Gastroesophageal sphincter (tissue), 4 donors: ENCODE measurements at regions not wholly inside any gene's neighbourhood (a gene's known extent, or its start where the extent isn't known, plus 50 kb on each side); places are given as distances from the start of the nearest gene placed in this dataset.

Experiments
- ATAC-seq: fragments of 150-250 bp; one replicate; pipeline ENCODE4 v1.9.1; 2016; ENCODE audit warnings: mild to moderate bottlenecking, moderate library complexity
- H3K27ac ChIP-seq, 4 donors: fragments of 200-600 bp; sonication (generic) in 3 of 4; 1 replicate in 3 of 4; 2 replicates in 1 of 4; pipeline ENCODE4 v1.5.1; 2016 to 2019
- H3K27me3 ChIP-seq: fragments of 200-600 bp; sonication (generic); one replicate; pipeline ENCODE4 v1.5.1; 2019
- H3K36me3 ChIP-seq, 2 donors: fragments of 200-600 bp; sonication (generic); one replicate each; pipeline ENCODE4 v1.5.1; 2019; ENCODE audit warnings: control low read depth in 1 of 2
- H3K4me1 ChIP-seq, 3 donors: fragments of 200-600 bp; sonication (generic); 1 replicate in 2 of 3; 2 replicates in 1 of 3; pipeline ENCODE4 v1.5.1; 2016 to 2019; ENCODE audit warnings: control low read depth in 2 of 3
- H3K4me3 ChIP-seq, 2 donors: fragments of 200-600 bp; sonication (generic); one replicate each; pipeline ENCODE4 v1.5.1; 2019; ENCODE audit warnings: mild to moderate bottlenecking in 1 of 2, moderate library complexity in 1 of 2
- H3K9me3 ChIP-seq, 3 donors: fragments of 200-600 bp; sonication (generic); one replicate each; pipeline ENCODE4 v1.5.1; 2017 to 2019; ENCODE audit warnings: control low read depth in 2 of 3
- CTCF ChIP-seq, 4 experiments: fragments of 200-600 bp in 2 of 4; fragments of 450-650 bp in 2 of 4; sonication (generic) in 1 of 4; IDR thresholded peaks; one replicate each; pipeline ENCODE4 v1.5.1; 2017 to 2019; ENCODE audit warnings: antibody characterized with exemption in 4 of 4, mild to moderate bottlenecking in 2 of 4, moderate library complexity in 2 of 4
- EP300 ChIP-seq: sonication (generic); formaldehyde crosslinking; IDR thresholded peaks from one replicate; pipeline ENCODE4 v1.6.1; 2017; ENCODE audit warnings: antibody characterized with exemption, mild to moderate bottlenecking
- POLR2A ChIP-seq, 2 donors: fragments of 450-650 bp; IDR thresholded peaks; one replicate each; pipeline ENCODE4 v1.6.1; 2017; ENCODE audit warnings: antibody characterized with exemption in 2 of 2, mild to moderate bottlenecking in 2 of 2, moderate library complexity in 1 of 2
- POLR2AphosphoS5 ChIP-seq: sonication (generic); formaldehyde crosslinking; IDR thresholded peaks from one replicate; pipeline ENCODE4 v1.6.1; 2017; ENCODE audit warnings: antibody characterized with exemption
- WGBS, 2 donors: methylation state at CpG; one replicate each; pipeline ENCODE4 v1.1.5; 2018; ENCODE audit warnings: low coverage in 1 of 2; 5-methylcytosine and 5-hydroxymethylcytosine counted together

- no peaks in the 10 kb centered on the region for H3K36me3 ChIP-seq
- ATAC-seq, result no peak
- TF ChIP-seq POLR2A (IDR thresholded peaks at IDR 0.05) (no peak), POLR2AphosphoS5 (no peak), CTCF (IDR thresholded peaks at IDR 0.05) (no peak), EP300 (no peak)
- no peak overlapping the region for H3K4me3 ChIP-seq
- H3K9me3 ChIP-seq, result no peaks in the 10 kb centered on the region
- no peaks in the 10 kb centered on the region for H3K27me3 ChIP-seq
- 50 to 94% methylated on average over 2 to 4 of the region's 4 CpGs for WGBS, 2 donors
- no peak overlapping the region for H3K27ac ChIP-seq
- no peaks in the 10 kb centered on the region for H3K4me1 ChIP-seq
These were observed 244.3 kb upstream of the KCND2 start for GRCh38 chr7:120028636-120029035.

GRCh38 chr7:120030876-120031275, 242.1 kb upstream of the KCND2 start:
- no peak for ATAC-seq
- H3K27ac ChIP-seq, result no peak overlapping the region
- H3K9me3 ChIP-seq, result no peaks in the 10 kb centered on the region
- TF ChIP-seq POLR2A (IDR thresholded peaks at IDR 0.05) (no peak), POLR2AphosphoS5 (no peak), CTCF (IDR thresholded peaks at IDR 0.05) (no peak), EP300 (no peak)
- no peaks in the 10 kb centered on the region for H3K4me1 ChIP-seq
- no peaks in the 10 kb centered on the region for H3K36me3 ChIP-seq
- WGBS, 2 donors, result 36% methylated on average over 1 of the region's 1 CpG
- no peaks in the 10 kb centered on the region for H3K27me3 ChIP-seq
- no peak overlapping the region for H3K4me3 ChIP-seq

- Histone ChIP-seq H3K36me3 (no peaks in the 10 kb centered on the region), H3K9me3 (no peaks in the 10 kb centered on the region), H3K4me3 (no peak overlapping the region), H3K27me3 (no peaks in the 10 kb centered on the region), H3K27ac (no peak overlapping the region), H3K4me1 (no peaks in the 10 kb centered on the region)
- TF ChIP-seq EP300 (no peak), POLR2A (IDR thresholded peaks at IDR 0.05) (no peak), CTCF (IDR thresholded peaks at IDR 0.05) (no peak), POLR2AphosphoS5 (no peak)
- ATAC-seq, result no peak
- 76% methylated on average over 2 of the region's 2 CpGs for WGBS, 2 donors
These were observed 239.9 kb upstream of the KCND2 start for GRCh38 chr7:120033114-120033513.

- H3K27me3 ChIP-seq, result no peaks in the 10 kb centered on the region
- H3K9me3 ChIP-seq, result peaks cover 0 to 7% (median 0%) of the 10 kb centered on the region in 3 donors
- no peaks in the 10 kb centered on the region for H3K4me1 ChIP-seq
- no peak overlapping the region for H3K27ac ChIP-seq
- TF ChIP-seq CTCF (IDR thresholded peaks at IDR 0.05) (no peak), POLR2A (IDR thresholded peaks at IDR 0.05) (no peak), POLR2AphosphoS5 (no peak), EP300 (no peak)
- no peak for ATAC-seq
- WGBS, 2 donors, result 90% methylated on average over 2 of the region's 2 CpGs; no CpG with 5 or more reads in 1 of the 2 donors
- H3K4me3 ChIP-seq, result no peak overlapping the region
- no peaks in the 10 kb centered on the region for H3K36me3 ChIP-seq
These were observed 233.8 kb upstream of the KCND2 start for GRCh38 chr7:120039138-120039537.

GRCh38 chr7:120041798-120042197, 231.2 kb upstream of the KCND2 start:
- H3K27ac ChIP-seq, result no peak overlapping the region
- peaks cover 0 to 7% (median 0%) of the 10 kb centered on the region in 3 donors for H3K9me3 ChIP-seq
- no peak for ATAC-seq
- no peak for TF ChIP-seq POLR2AphosphoS5
- no peak for TF ChIP-seq POLR2A (IDR thresholded peaks at IDR 0.05)
- no peak for TF ChIP-seq EP300
- TF ChIP-seq CTCF (IDR thresholded peaks at IDR 0.05), result no peak
- H3K4me3 ChIP-seq, result no peak overlapping the region
- no peaks in the 10 kb centered on the region for H3K36me3 ChIP-seq
- no peaks in the 10 kb centered on the region for H3K27me3 ChIP-seq
- H3K4me1 ChIP-seq, result no peaks in the 10 kb centered on the region
